ENCODE measurements at regions not wholly inside any gene's neighbourhood (a gene's known extent, or its start where the extent isn't known, plus 50 kb on each side); places are given as distances from the start of the nearest gene placed in this dataset.

DNA sequence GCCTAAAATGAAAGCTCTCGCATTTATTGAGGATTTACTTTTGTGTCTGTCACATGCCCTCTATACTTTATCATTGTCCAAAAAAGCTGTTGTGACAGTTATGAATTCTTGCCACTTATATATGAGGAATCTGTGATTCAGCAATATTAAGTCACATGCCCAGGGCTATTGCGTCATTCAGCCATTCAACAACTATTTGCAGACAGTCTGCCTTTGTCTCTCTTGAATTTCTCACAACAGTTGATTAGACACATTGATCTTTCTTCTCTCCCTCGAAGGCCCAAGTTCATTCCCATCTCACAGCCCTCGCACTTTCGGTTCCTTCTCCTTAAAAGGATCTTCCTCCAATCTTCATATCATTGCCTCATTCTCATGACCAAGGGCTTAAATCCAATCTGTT lies 342.6 kb downstream of the MZT1 start:
- H3K27ac ChIP-seq (ENCODE audit: low read depth), result no peak overlapping the region
- no peaks in the 10 kb centered on the region for H3K4me1 ChIP-seq (ENCODE audit: insufficient read depth)
- DNase-seq (ENCODE audit: extremely low spot score), result no peak
- H3K4me3 ChIP-seq (ENCODE audit: low read depth, low read length), result no peak overlapping the region
- WGBS, result 90% methylated on average over 5 of the region's 5 CpGs
- no peaks in the 10 kb centered on the region for H3K36me3 ChIP-seq (ENCODE audit: insufficient read depth)

DNA sequence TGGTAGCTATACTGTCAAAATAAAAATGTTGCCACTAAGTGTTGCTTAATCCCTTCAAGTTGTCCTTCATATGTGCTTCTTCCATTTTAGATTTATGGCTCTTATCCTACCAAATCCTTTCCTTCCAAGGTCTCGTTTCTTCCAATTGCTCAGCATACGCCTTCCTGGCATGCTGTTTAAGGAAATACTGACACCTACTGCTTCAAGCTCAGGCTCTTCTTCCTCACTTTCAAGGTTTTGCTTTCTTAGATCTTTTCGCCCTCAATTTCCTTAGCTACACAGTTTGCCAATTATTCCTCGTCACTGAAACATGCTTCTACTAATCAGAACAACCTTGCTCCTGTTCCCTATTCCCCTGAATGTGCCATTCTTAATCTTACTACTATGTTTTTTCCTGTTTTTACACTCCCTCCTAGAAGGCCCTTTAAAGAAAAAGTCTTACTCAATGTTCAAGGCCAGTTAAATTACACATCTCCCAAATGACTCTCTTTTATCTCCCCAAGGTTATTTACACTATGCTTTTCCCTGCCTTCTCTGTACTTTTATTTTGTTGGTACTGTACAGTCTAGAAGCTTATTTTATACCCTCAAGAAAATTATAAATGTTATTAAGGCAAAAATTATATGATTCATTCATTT lies 343.1 kb downstream of the MZT1 start:
- Histone ChIP-seq H3K4me1 (ENCODE audit: insufficient read depth) (no peaks in the 10 kb centered on the region), H3K36me3 (ENCODE audit: insufficient read depth) (no peaks in the 10 kb centered on the region), H3K27ac (ENCODE audit: low read depth) (no peak overlapping the region), H3K4me3 (ENCODE audit: low read depth, low read length) (no peak overlapping the region)
- WGBS, result 59% methylated on average over 4 of the region's 4 CpGs
- DNase-seq (ENCODE audit: extremely low spot score), result no peak

- no peaks in the 10 kb centered on the region for H3K36me3 ChIP-seq (ENCODE audit: insufficient read depth)
Measured at GRCh38 chr13:72383646-72384045, 343.8 kb downstream of the MZT1 start.

DNA sequence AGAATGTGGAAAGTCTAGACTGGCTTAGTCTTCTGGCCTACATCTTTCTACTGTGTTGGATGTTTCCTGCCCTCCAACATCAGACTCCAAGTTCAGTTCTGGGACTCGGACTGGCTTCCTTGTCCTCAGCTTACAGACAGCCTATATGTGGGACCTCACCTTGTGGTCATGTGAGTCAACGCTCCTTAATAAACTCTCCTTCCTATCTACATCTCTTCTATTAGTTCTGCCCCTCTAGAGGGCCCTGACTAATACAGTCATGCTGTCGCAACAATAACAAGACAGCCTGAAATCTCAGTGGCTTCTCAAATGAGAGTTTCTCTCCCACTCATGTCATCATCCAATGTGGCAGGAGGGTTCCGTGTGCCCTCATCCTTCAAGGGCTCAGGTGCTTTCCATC lies 347.8 kb downstream of the MZT1 start:
- Histone ChIP-seq H3K27ac (ENCODE audit: low read depth) (no peak overlapping the region), H3K4me1 (ENCODE audit: insufficient read depth) (no peaks in the 10 kb centered on the region), H3K4me3 (ENCODE audit: low read depth, low read length) (no peak overlapping the region), H3K36me3 (ENCODE audit: insufficient read depth) (no peaks in the 10 kb centered on the region)
- DNase-seq (ENCODE audit: extremely low spot score), result no peak
- 92% methylated on average over 4 of the region's 4 CpGs for WGBS

More at GRCh38 chr13:72383646-72384045, 343.8 kb downstream of the MZT1 start:
- Histone ChIP-seq H3K4me3 (ENCODE audit: low read depth, low read length) (no peak overlapping the region), H3K27ac (ENCODE audit: low read depth) (no peak overlapping the region), H3K4me1 (ENCODE audit: insufficient read depth) (no peaks in the 10 kb centered on the region)
- DNase-seq (ENCODE audit: extremely low spot score), result no peak

- H3K27ac ChIP-seq (ENCODE audit: low read depth), result no peak overlapping the region
- H3K36me3 ChIP-seq (ENCODE audit: insufficient read depth), result no peaks in the 10 kb centered on the region
- H3K4me1 ChIP-seq (ENCODE audit: insufficient read depth), result no peaks in the 10 kb centered on the region
- no peak overlapping the region for H3K4me3 ChIP-seq (ENCODE audit: low read depth, low read length)
- no peak for DNase-seq (ENCODE audit: extremely low spot score)
- WGBS, result 48% methylated on average over 1 of the region's 1 CpG
Measured at GRCh38 chr13:72368031-72368430, 359.4 kb downstream of the MZT1 start.

- Histone ChIP-seq H3K4me3 (ENCODE audit: low read depth, low read length) (no peak overlapping the region), H3K36me3 (ENCODE audit: insufficient read depth) (no peaks in the 10 kb centered on the region), H3K4me1 (ENCODE audit: insufficient read depth) (no peaks in the 10 kb centered on the region), H3K27ac (ENCODE audit: low read depth) (no peak overlapping the region)
- WGBS, result 66% methylated on average over 5 of the region's 5 CpGs
- no peak for DNase-seq (ENCODE audit: extremely low spot score)
Measured at GRCh38 chr13:72346716-72347115, 380.7 kb downstream of the MZT1 start.

DNA sequence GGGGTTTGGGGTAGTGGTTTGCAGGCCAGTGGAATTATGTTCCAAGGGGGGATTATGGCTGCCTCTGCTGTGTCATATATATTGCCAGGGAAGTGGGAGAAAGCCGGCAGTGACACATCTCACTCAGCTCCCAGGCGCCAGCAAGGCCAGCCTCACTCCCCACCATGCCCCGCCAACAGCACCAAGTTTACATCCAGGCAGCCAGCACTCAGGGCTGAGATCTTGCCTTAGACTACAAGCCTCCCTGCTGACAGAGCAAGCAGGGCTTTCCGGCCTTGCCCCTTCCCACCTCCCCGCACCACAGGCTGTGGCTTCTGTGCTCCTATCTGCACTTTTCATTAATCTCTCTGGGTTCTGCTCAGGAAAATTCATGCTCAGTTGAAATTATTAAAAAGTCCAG lies 385.1 kb downstream of the MZT1 start:
- no peak for DNase-seq (ENCODE audit: extremely low spot score)
- H3K4me3 ChIP-seq (ENCODE audit: low read depth, low read length), result no peak overlapping the region
- WGBS, result 92% methylated on average over 5 of the region's 5 CpGs

GRCh38 chr13:72341904-72342303 lies 385.5 kb downstream of the MZT1 start:
- DNase-seq (ENCODE audit: extremely low spot score), result no peak
- H3K27ac ChIP-seq (ENCODE audit: low read depth), result no peak overlapping the region
- H3K4me3 ChIP-seq (ENCODE audit: low read depth, low read length), result no peak overlapping the region
- no peaks in the 10 kb centered on the region for H3K4me1 ChIP-seq (ENCODE audit: insufficient read depth)
- H3K36me3 ChIP-seq (ENCODE audit: insufficient read depth), result no peaks in the 10 kb centered on the region
- WGBS, result 86% methylated on average over 5 of the region's 5 CpGs

More for the DNA sequence above, 385.1 kb downstream of the MZT1 start:
- Histone ChIP-seq H3K4me1 (ENCODE audit: insufficient read depth) (no peaks in the 10 kb centered on the region), H3K36me3 (ENCODE audit: insufficient read depth) (no peaks in the 10 kb centered on the region), H3K27ac (ENCODE audit: low read depth) (no peak overlapping the region)

DNA sequence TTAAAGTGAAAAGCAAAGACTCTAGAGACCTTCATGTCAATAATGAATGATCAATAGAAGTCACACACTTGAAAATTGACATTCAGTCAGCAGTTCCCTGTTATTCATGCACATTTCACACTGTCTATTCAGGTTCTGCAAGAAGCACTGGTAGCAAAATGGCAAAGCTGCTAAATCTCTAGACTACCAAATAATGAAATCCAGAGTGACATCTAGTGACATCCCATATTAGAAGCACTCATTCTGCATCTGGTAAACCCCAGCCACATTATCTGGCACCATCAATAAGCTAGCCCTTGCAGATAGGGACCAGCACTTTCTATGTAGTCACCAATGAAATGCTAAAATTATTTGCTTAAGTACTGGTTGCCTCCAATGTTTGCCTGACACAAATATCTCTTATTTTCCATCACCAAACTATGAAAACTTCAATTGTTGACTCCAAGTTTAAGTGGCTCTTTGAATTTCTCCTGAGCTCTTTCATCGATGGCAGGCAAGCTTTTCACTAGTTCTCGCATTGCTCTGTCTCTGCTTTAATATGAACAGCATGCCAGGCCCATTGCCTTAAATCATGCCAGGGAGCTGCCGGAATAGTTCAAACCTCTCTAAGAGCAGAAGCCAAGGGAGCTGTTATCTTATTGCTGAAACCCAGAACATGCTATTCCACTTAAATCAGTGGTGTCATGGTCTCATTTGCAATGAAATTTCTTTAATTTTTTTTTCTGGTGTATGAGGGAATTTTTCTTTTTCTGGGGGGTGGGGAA lies 409.9 kb downstream of the MZT1 start:
- H3K36me3 ChIP-seq (ENCODE audit: insufficient read depth), result no peaks in the 10 kb centered on the region
- DNase-seq (ENCODE audit: extremely low spot score), result no peak
- 74% methylated on average over 3 of the region's 3 CpGs for WGBS
- H3K27ac ChIP-seq (ENCODE audit: low read depth), result no peak overlapping the region
- no peaks in the 10 kb centered on the region for H3K4me1 ChIP-seq (ENCODE audit: insufficient read depth)
- H3K4me3 ChIP-seq (ENCODE audit: low read depth, low read length), result no peak overlapping the region

DNA sequence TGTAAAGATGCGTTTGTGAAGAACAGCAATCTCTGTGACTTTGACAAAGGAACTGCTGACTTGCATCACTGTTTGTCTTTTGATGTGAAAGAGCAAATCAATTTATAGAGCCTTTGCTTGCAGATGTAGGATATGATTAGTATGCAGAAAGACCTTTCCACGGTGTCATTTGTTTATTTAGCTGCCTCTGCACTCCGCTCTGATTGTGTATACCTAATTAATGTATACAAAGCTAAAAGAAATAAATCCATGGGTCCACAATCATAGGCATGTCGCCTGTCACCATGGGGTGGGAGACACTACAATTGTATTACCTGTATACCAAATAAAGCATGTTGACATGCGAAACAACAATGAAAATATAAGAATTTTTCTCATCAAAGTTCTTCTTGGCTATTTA lies 410.7 kb downstream of the MZT1 start:
- Histone ChIP-seq H3K36me3 (ENCODE audit: insufficient read depth) (no peaks in the 10 kb centered on the region), H3K4me1 (ENCODE audit: insufficient read depth) (no peaks in the 10 kb centered on the region), H3K27ac (ENCODE audit: low read depth) (no peak overlapping the region), H3K4me3 (ENCODE audit: low read depth, low read length) (no peak overlapping the region)
- 76% methylated on average over 5 of the region's 5 CpGs for WGBS
- no peak for DNase-seq (ENCODE audit: extremely low spot score)

DNA sequence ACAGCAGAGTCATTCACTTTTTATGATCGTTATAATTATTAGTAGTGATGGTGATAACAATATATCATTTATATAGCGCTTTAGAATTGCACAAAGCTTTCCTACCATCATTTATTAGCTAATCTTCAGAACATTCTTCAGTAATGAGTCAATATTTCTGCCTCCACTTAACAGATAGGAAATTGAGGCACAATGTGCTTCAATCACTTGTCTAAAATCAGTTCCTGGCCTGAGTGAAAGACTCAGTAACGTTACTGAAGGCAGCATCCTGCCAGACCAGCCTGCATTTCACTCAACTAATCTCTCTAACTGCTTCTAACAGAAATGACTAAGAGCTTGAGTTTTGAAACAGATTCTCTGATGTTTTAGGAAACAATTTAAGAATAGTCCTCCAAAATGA lies 412.1 kb downstream of the MZT1 start:
- 68% methylated on average over 3 of the region's 3 CpGs for WGBS
- no peak overlapping the region for H3K27ac ChIP-seq (ENCODE audit: low read depth)
- no peak overlapping the region for H3K4me3 ChIP-seq (ENCODE audit: low read depth, low read length)
- no peaks in the 10 kb centered on the region for H3K36me3 ChIP-seq (ENCODE audit: insufficient read depth)
- DNase-seq (ENCODE audit: extremely low spot score), result no peak
- no peaks in the 10 kb centered on the region for H3K4me1 ChIP-seq (ENCODE audit: insufficient read depth)

DNA sequence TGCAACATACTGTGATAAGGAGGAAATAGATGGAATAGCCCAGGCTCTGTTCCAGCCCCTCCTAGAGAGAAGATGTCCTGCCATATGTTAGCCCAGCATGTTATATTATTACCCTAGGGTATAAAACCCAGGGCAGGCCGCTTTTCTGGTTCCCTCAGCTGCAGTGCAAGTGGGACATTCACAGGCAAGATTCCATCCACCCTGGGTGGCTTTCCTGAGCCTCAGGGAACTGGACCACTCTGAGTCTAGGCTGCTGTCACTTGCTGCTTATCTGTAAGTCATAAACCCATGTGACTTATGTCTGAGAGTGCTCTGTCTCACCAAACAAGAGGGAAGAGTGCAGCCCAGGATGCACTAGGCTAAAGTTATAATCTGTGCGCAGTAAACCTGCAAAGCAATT lies 413.2 kb downstream of the MZT1 start:
- H3K27ac ChIP-seq (ENCODE audit: low read depth), result no peak overlapping the region
- 94% methylated on average over 2 of the region's 2 CpGs for WGBS
- no peak overlapping the region for H3K4me3 ChIP-seq (ENCODE audit: low read depth, low read length)
- no peak for DNase-seq (ENCODE audit: extremely low spot score)
- no peaks in the 10 kb centered on the region for H3K4me1 ChIP-seq (ENCODE audit: insufficient read depth)
- H3K36me3 ChIP-seq (ENCODE audit: insufficient read depth), result no peaks in the 10 kb centered on the region

DNA sequence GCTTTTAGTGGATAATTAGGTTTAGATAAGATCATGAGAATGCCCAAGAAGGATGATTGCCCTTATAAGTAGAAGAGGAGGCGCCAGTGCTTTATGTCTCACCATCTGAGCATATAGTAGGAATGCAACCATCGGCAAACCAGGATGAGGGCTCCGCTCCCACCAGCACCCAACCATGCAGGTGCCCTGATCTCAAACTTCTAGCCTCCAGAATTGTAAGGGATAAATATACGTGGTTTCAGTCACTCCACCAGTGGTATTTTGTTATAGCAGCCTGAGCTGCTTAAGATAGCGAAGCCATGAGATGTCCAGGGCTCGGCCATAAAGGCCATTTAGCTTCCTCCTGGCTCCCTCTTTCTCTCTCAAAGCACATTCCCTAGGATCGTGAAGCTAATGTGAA lies 413.9 kb downstream of the MZT1 start:
- Histone ChIP-seq H3K27ac (ENCODE audit: low read depth) (no peak overlapping the region), H3K4me3 (ENCODE audit: low read depth, low read length) (no peak overlapping the region), H3K36me3 (ENCODE audit: insufficient read depth) (no peaks in the 10 kb centered on the region), H3K4me1 (ENCODE audit: insufficient read depth) (no peaks in the 10 kb centered on the region)
- WGBS, result 92% methylated on average over 7 of the region's 7 CpGs
- DNase-seq (ENCODE audit: extremely low spot score), result no peak

DNA sequence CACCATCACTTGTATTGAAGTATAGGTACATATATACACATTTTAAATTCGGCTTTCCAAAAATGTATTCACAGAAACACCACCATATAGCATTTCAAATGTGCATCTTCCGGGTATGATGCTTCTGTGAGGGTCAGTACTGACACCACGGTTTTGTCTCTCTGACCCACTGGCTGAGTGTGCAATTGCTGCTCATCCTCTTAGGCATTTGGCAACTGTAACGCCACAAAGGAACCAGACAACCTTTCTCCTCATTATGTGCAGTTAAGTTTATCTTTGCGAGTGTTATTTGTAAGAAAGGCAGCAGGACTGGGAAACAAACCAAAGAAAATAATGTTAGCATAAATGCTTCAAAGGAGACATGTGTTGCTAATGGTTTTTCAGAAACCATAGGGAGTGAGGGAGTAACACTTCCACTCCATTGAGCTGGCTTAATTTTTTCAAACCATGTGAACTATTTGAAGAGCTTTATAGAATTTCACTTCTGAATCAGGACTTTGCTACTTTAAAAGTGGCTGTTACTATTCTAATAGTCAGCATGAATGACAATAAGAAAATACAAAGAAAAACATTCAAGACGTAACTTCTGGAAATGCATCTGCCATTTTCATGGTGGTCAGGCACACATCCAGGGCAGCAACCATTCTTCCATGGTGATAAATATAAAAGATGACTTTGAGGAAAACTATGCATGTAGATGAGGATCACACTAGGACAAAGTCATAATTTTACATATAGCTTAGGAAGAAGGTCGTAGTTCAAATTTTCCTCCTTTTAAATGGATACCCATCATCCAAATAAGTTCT lies 423.3 kb downstream of the MZT1 start:
- Histone ChIP-seq H3K4me3 (ENCODE audit: low read depth, low read length) (no peak overlapping the region), H3K36me3 (ENCODE audit: insufficient read depth) (no peaks in the 10 kb centered on the region), H3K4me1 (ENCODE audit: insufficient read depth) (no peaks in the 10 kb centered on the region), H3K27ac (ENCODE audit: low read depth) (no peak overlapping the region)
- WGBS, result 71% methylated on average over 7 of the region's 7 CpGs
- peak; percentile 18 for DNase-seq (ENCODE audit: extremely low spot score)
